PC-9 (cell line): ENCODE measurements at regions not wholly inside any gene's neighbourhood (a gene's known extent, or its start where the extent isn't known, plus 50 kb on each side); places are given as distances from the start of the nearest gene placed in this dataset.

Experiments used
- BruUV-seq: library from RNA; stranded (reverse); fragments of 400-500 nt; replicated peaks from 2 replicates; lab custom pipeline; 2021; lab: Mats Ljungman, UMichigan
- CTCF ChIA-PET: fragments of 300-600 bp; sonication (Branson Sonifier 250); formaldehyde crosslinking; loops from one replicate; lab custom pipeline; 2022; ENCODE audit warnings: antibody characterized with exemption; lab: Charles Lee
- POLR2A ChIA-PET: fragments of 300-600 bp; sonication (Branson Sonifier 250); formaldehyde crosslinking; loops from one replicate; lab custom pipeline; 2022; ENCODE audit warnings: antibody characterized with exemption; ENCODE audit not compliant: unreplicated experiment; lab: Charles Lee
- DNase-seq, 2 experiments: peaks; one replicate each; pipeline versions ENCODE4 v3.0.0 to v3.0.0-alpha.2; 2015 to 2022; ENCODE audit warnings: mixed read lengths in 1 of 2
- H2AFZ ChIP-seq: fragments of 200-600 bp; sonication (generic); 2 replicates; pipeline ENCODE4 v1.8.1; 2017; ENCODE audit warnings: antibody characterized with exemption
- H3F3A ChIP-seq: fragments of 200-600 bp; sonication (generic); 2 replicates; pipeline ENCODE4 v1.8.1; 2017; ENCODE audit warnings: antibody characterized with exemption, mild to moderate bottlenecking, low read depth; ENCODE audit not compliant: insufficient read depth
- H3K27ac ChIP-seq: fragments of 200-600 bp; sonication (generic); 2 replicates; pipeline ENCODE4 v1.6.1; 2016; ENCODE audit warnings: mixed run types
- H3K27me3 ChIP-seq: fragments of 200-600 bp; sonication (generic); 2 replicates; pipeline ENCODE4 v1.6.1; 2016; ENCODE audit warnings: low read depth, mixed run types; ENCODE audit not compliant: insufficient read depth
- H3K36me3 ChIP-seq: fragments of 200-600 bp; sonication (generic); 2 replicates; pipeline ENCODE4 v1.6.1; 2016; ENCODE audit warnings: low read depth, mixed run types
- H3K4me1 ChIP-seq: fragments of 200-600 bp; sonication (generic); replicated peaks from 2 replicates; pipeline ENCODE4 v1.6.1; 2016; ENCODE audit warnings: mixed run types; ENCODE audit not compliant: insufficient read depth
- H3K4me2 ChIP-seq: fragments of 200-600 bp; sonication (generic); 2 replicates; pipeline ENCODE4 v1.6.1; 2017; ENCODE audit warnings: mixed run types
- H3K4me3 ChIP-seq: fragments of 200-600 bp; sonication (generic); 2 replicates; pipeline ENCODE4 v1.6.1; 2016; ENCODE audit warnings: mixed run types
- H3K79me2 ChIP-seq: fragments of 200-600 bp; sonication (generic); 2 replicates; pipeline ENCODE4 v1.6.1; 2017; ENCODE audit warnings: low read depth, mixed run types
- H3K9me2 ChIP-seq: fragments of 200-600 bp; sonication (generic); 2 replicates; pipeline ENCODE4 v1.8.1; 2017; ENCODE audit warnings: mild to moderate bottlenecking; ENCODE audit not compliant: insufficient read depth
- H3K9me3 ChIP-seq: fragments of 200-600 bp; sonication (generic); 2 replicates; pipeline ENCODE4 v1.8.1; 2016; ENCODE audit warnings: low read depth; ENCODE audit not compliant: insufficient read depth
- H4K20me1 ChIP-seq: fragments of 200-600 bp; sonication (generic); 2 replicates; pipeline ENCODE4 v1.8.1; 2017; ENCODE audit not compliant: insufficient read depth
- EZH2 ChIP-seq: fragments of 200-600 bp; sonication (generic); IDR thresholded peaks from 2 replicates; pipeline ENCODE4 v1.8.0; 2017; ENCODE audit warnings: antibody characterized with exemption, low read depth
- intact Hi-C: fragments of 100-400 bp; cut with micrococcal nuclease; formaldehyde crosslinking; loops from one replicate; pipeline ENCODE4 v1.10.0; 2022; ENCODE audit not compliant: unreplicated experiment
- TF ChIP-seq, protein P1 (sequence below): fragments of 200-600 bp; sonication (generic); conservative IDR thresholded peaks from 2 replicates; pipeline ENCODE4 v1.6.1; 2017; ENCODE audit warnings: mixed run types, antibody characterized with exemption, mild to moderate bottlenecking, moderate library complexity

DNA sequence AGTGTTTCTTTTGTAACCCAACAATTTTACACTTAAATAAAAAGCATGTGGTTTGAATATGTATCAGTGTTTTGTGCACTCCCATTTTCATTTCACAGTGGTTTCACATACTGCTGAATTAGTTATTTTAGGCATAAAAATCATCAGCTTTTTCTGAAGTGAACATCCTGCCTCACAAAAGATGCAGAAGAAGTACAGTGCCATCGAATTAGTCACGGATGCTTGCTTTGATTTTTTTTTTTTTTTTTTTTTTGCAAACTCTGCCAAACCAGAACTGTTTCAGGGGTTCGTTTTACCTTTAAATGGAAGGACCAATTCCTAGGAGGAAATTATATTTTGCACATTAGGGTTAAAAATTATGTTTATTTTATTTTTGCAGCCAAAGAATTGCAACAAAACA, 158.6 kb downstream of the RPS12 start:
- Histone ChIP-seq H3K27ac (no peak overlapping the region), H3K4me2 (no peak overlapping the region), H3K27me3 (no peaks in the 10 kb centered on the region), H3K4me1 (peaks cover 9% of the 10 kb centered on the region), H3K9me2 (no peaks in the 10 kb centered on the region), H2AFZ (no peak overlapping the region), H4K20me1 (no peaks in the 10 kb centered on the region), H3K36me3 (no peaks in the 10 kb centered on the region), H3K9me3 (no peaks in the 10 kb centered on the region), H3F3A (no peaks in the 10 kb centered on the region), H3K79me2 (no peaks in the 10 kb centered on the region), H3K4me3 (no peak overlapping the region)
- TF ChIP-seq, protein P1, sequence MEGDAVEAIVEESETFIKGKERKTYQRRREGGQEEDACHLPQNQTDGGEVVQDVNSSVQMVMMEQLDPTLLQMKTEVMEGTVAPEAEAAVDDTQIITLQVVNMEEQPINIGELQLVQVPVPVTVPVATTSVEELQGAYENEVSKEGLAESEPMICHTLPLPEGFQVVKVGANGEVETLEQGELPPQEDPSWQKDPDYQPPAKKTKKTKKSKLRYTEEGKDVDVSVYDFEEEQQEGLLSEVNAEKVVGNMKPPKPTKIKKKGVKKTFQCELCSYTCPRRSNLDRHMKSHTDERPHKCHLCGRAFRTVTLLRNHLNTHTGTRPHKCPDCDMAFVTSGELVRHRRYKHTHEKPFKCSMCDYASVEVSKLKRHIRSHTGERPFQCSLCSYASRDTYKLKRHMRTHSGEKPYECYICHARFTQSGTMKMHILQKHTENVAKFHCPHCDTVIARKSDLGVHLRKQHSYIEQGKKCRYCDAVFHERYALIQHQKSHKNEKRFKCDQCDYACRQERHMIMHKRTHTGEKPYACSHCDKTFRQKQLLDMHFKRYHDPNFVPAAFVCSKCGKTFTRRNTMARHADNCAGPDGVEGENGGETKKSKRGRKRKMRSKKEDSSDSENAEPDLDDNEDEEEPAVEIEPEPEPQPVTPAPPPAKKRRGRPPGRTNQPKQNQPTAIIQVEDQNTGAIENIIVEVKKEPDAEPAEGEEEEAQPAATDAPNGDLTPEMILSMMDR, result no peak
- TF ChIP-seq EZH2, result no peak
- ChIA-PET CTCF (interaction anchor here (0.6 kb wide), 1 partner anchor 13 kb away, joined by 5 read pairs; no protein-coding TSS in a partner anchor), POLR2A (interaction anchor here (0.6 kb wide), 1 partner anchor 1801 kb away, joined by 3 read pairs; no protein-coding TSS in a partner anchor)
- BruUV-seq, result no TSS peak
- intact Hi-C loops, result no loop called here
- DNase-seq, result no peak

DNA sequence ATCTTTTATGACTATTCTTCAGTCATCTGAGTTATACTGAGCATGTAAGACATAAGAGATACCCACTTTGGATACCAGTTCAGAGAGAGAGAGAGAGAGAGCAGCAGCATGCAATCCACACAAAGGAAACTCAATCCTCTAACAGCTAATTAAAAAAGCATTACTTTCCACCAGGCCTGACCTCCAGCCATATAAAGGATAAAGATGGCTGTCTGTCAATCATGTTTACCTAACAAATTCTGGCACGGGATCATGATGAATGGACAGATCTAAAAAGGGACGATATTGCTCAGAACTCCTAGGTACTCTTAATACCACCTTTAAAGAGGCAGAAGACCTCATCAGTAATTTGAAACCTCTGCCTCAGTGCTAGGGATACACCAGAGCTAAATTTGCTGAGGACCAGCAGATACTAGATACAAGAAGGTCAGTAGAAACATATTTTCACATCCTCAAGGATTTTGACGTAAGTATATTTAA, 159.2 kb downstream of the RPS12 start:
- Histone ChIP-seq H3K4me3 (no peak overlapping the region), H2AFZ (no peak overlapping the region), H4K20me1 (no peaks in the 10 kb centered on the region), H3F3A (no peaks in the 10 kb centered on the region), H3K4me1 (peaks cover 9% of the 10 kb centered on the region; the same call in 1 of the 2 replicates), H3K79me2 (no peaks in the 10 kb centered on the region), H3K9me2 (no peaks in the 10 kb centered on the region), H3K4me2 (no peak overlapping the region), H3K36me3 (no peaks in the 10 kb centered on the region), H3K27me3 (no peaks in the 10 kb centered on the region), H3K9me3 (no peaks in the 10 kb centered on the region), H3K27ac (no peak overlapping the region)
- no TSS peak for BruUV-seq
- ChIA-PET CTCF (no interaction called here), POLR2A (no interaction called here)
- no peak for TF ChIP-seq EZH2
- TF ChIP-seq, protein P1, result no peak
- DNase-seq, result no peak
- intact Hi-C loops, result no loop called here

DNA sequence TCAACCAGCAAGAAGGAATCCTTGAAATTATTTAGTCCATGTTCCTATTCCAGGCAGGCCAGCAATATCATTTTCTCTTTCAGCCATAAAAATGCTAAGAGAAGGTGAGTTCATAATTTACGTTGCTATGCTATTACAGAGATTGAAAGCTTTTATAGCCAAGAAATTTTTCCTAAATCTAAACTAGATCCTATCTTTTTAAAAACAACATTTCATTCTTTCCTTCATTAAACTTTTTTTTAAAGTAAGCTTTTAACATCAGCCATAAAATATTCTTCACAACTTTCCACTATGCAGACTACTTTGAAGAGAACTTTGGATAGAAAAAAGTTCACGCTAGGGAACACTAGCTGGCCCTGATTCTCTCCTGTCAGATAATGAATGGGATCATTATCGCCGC, 159.8 kb downstream of the RPS12 start:
- CTCF ChIA-PET, result interaction anchor here (0.6 kb wide), 1 partner anchor 144 kb away, joined by 4 read pairs; no protein-coding TSS in a partner anchor
- Histone ChIP-seq H3K36me3 (no peaks in the 10 kb centered on the region), H3K27me3 (no peaks in the 10 kb centered on the region), H3K4me1 (peaks cover 9% of the 10 kb centered on the region; the same call in 1 of the 2 replicates), H3F3A (no peaks in the 10 kb centered on the region), H3K79me2 (no peaks in the 10 kb centered on the region), H3K9me3 (no peaks in the 10 kb centered on the region), H2AFZ (no peak overlapping the region), H4K20me1 (no peaks in the 10 kb centered on the region), H3K4me2 (no peak overlapping the region), H3K27ac (no peak overlapping the region), H3K9me2 (no peaks in the 10 kb centered on the region; the same call in 1 of the 2 replicates), H3K4me3 (no peak overlapping the region)
- BruUV-seq, result no TSS peak
- TF ChIP-seq, protein P1, result no peak
- no peak for TF ChIP-seq EZH2
- DNase-seq, result no peak
- intact Hi-C loops, result no loop called here
- POLR2A ChIA-PET, result no interaction called here
